Stimulated activated naive CD4-positive, alpha-beta T cell (primary cell): ENCODE measurements at regions not wholly inside any gene's neighbourhood (a gene's known extent, or its start where the extent isn't known, plus 50 kb on each side); places are given as distances from the start of the nearest gene placed in this dataset.
"Not testable (repeated sequence)": the region's sequence is repeated elsewhere in the genome, so short reads cannot be mapped to it uniquely, and the experiment has no call there.

ENCODE experiments used
- DNase-seq, 6 experiments: peaks; one replicate each; lab custom pipeline; 2025; lab: John Stamatoyannopoulos, UW

DNA sequence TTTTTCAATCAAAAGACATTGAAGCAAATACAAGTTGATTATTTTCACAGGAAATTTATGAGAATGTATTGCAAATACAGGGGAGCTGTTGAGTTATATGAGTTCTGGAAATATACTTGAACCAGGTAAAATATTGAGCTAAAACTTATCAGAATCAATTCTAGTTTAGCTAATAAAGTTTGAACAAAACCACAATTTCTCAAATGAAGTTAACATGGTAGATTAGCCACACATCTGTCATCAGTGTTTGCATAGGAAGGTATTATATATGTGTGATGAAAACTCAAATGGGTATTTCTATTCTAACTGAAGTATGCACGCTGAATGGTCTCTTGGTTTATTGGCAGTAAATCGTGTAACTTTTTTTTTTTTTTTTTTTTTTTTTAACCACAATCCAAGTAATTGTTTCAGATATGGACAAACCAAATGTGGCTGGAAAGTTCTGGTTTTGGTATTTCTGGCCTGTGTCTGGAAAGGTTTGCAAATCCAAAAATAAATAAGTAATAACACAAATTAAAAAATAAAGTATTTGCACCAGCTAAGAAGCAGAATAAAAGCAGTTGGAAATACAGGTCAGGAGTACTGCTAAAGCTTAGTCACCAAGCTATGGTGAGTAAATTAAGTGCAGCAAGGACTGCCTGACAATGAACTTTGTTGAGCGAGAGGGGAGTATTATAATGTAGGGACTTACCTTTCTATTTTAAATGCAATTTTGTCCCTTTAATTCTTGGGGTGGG, 479.1 kb upstream of the FANCL start:
- DNase-seq, result no peak

- no peak for DNase-seq
These were observed 474.2 kb upstream of the FANCL start for GRCh38 chr2:58715344-58715743.

- DNase-seq, result no peak
These were observed 473.1 kb upstream of the FANCL start for GRCh38 chr2:58714238-58714637.

DNA sequence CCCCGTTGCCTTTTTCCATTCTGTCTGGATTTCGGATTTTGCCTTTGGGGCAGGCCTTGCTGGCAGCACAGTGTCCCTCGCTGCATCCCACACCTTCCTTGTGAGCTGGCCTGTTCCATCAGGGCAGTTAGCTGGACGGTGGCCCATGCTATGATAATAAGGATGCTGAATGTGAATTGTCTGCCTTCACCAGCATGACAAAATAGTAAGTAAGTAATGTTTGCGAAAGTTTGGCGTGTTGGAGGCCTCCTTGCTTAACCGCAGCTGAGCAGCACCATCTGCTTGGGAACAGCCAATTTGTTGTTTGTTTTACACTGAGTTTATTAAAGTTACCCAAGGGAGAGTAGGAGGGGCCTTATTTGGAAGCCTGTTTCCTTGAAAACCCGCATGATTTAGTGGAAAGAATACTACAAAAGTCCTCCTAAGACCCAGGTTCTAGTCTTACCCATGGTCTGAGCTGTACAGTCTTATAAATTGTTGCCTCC, 469.7 kb upstream of the FANCL start:
- no peak for DNase-seq

- no peak for DNase-seq
These were observed 468.7 kb upstream of the FANCL start for GRCh38 chr2:58709687-58710354.

DNA sequence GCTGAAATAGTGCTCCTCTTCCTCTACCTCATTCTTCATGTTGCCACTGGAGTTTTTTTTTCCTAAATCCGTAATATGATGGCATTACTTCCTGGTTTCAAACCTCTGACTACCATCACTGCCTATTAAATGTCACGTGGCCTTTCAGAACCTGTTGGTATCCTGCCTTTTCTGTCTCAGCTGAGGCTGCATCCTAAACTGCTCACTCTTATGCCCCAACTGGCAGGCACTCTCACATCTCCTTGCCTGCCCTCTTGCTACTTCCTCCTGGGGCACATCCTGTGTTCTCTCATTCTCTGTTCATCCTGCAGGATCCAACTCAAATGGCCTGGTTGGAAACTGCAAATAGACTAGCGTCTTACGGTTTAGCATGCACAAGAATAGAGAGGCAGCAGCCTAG, 468.1 kb upstream of the FANCL start:
- DNase-seq, result no peak

DNA sequence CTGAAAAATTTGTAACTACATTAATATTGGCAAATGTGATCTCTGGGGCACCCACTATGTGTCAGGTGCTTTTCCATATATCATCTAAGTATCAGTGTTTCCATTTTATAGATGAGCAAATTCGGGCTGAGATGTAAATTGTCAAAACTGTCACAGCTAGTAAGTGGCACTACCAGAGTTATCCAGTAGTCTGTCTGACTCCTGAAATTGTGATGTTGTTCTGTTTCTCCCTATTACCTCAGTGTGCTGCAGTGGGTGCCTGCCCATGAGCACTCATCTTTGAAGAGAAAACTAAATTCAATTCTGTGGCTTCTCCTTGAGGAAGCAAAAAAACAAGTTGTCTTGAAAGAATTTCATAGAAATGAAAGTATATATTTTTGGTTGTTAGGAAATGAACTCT, 467.4 kb upstream of the FANCL start:
- DNase-seq, result no peak

GRCh38 chr2:58702302-58702885, 461.3 kb upstream of the FANCL start:
- DNase-seq, result no peak

GRCh38 chr2:58701688-58702301, 460.7 kb upstream of the FANCL start:
- no peak for DNase-seq

DNA sequence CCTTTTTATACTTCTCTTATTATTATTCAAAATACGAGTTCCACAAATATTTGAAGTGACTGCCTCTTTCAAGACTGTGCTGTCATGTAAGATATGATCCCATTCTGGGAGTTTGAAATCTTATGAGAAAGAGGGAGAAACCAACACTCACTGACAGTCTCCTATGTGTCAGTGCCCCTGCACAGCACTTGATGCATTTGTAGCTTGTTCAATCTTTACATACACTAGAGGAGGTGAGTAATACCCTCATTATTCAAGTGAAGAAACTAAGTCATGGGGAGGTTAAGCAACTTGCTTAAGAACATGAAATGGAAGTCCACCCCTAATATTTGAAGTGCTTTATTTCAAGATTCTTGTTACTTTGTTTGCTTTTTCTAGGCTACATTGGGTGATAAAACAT, 459.5 kb upstream of the FANCL start:
- no peak for DNase-seq

- no peak for DNase-seq
These were observed 458.3 kb upstream of the FANCL start for GRCh38 chr2:58699411-58699810.

DNA sequence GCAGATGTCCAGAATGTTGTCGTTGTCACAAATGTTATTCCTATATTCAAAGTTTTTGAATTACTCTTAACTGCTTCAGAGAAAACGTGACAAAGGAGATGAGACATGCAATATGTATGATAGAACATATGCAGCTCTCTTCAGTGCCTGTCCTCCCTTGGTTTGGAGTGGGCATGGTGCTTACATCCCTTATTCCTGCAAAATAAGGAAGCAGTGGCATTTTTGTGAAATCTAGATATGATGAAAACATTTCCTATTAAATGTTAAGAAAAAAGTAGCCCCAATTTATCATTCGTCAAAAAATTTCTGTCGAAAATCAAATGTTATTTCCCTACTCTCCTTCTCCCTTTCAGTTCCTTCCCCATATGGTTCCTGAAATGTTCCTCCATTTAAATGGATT, 457.5 kb upstream of the FANCL start:
- DNase-seq, result no peak

GRCh38 chr2:58694114-58694513, 453.0 kb upstream of the FANCL start:
- not testable (repeated sequence) for DNase-seq

DNA sequence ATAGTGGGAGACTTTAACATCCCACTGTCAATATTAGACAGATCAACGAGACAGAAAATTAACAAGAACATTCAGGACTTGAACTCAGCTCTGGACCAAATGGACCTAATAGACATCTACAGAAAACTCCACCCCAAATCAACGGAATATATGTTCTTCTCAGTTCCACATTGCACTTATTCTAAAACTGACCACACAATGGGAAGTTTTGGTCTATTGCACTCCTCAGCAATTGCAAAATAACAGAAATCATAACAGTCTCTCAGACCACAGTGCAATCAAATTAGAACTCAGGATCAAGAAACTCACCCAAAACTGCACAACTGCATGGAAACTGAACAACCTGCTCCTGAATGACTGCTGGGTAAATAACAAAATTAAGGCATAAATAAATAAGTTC, 449.9 kb upstream of the FANCL start:
- not testable (repeated sequence) for DNase-seq

GRCh38 chr2:58688813-58689212, 447.7 kb upstream of the FANCL start:
- DNase-seq, result no peak

DNA sequence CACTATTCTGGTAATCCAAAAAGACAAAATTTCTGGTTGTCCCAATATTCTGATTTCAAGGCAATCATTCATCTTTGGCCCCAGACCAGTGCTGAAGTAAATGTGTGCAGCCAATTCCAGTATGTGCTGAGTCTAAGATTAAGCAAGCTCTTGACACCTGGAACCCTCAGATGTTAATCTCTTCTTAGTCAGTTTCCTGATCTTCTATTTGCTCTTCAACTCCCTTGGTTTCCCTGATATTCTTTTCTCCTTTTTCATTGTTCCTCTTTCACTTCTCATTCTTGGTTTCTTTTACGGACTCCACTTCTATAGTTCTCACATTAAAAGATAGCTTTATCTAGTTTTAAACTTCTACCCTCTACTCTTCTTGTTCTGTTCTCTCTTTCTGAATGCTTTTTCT, 445.7 kb upstream of the FANCL start:
- DNase-seq, result no peak

GRCh38 chr2:58680755-58681310, 439.7 kb upstream of the FANCL start:
- no peak for DNase-seq

DNA sequence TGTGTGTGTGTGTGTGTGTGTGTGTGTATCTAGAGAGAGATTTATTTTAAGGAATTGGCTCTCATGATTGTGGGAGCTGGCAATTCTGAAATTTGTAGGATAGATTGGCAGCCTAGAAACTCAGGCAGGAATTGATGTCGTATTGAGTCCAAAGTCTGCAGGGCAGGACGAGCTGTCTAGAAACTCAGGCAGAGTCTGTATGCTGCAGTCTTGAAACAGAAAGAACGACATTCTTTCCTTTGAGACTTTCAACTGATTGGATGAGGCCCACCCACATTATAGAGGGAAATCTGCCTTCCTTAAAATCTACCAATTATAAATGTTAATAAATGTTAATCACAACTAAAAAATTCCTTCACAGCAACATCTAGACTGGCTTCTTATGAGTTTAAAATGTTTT, 436.6 kb upstream of the FANCL start:
- DNase-seq, result no peak

GRCh38 chr2:58671675-58672074, 430.6 kb upstream of the FANCL start:
- no peak for DNase-seq

DNA sequence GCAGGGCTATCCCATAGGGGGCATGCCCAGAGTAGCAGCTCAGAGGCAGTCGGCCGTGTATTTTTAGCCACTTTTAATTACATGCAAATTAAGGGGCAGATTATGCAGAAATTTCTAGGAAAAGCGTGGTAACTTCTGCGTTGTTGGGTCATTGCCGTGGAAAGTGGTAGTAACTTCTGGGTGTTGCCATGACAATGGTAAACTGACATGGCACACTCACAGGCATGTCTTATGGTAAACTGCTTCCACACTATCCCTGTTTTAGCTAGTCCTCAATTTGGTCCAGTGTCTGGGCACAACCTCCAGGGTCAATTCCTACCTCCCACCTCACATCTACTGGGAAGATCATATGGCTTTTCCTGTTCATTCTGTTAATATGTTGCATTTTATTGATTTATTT, 428.9 kb upstream of the FANCL start:
- DNase-seq, result no peak

GRCh38 chr2:58667137-58667774, 426.1 kb upstream of the FANCL start:
- DNase-seq, result no peak

DNA sequence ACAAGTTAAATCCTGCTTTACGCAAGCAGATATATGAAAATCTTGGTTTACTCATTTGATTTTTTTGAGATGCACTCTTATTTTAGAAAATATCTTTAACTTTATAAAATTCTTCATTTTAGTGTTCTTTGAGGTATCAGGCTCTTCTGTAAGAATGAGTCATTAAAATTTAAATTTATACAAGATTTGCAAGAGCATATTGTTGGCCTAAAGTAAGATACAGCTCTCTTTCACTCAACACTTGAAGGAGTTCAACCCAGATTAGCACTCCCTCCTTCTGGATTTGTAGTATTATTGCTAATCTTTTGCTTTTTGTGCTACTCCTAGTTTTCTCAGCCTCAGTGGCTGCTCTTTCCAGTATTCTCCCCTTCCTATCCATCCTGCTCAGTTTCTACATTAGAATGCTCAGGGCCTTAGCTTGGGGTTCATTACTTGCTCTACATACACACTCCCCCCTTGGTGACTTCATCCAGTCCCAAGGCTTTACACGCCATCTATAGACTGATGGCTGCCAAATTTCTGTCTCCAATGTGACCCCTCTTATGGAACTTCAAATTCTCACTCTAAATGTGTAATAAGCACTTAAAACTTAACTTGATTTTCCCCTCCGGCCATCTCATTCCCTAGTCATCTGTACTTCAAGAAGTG, 425.3 kb upstream of the FANCL start:
- DNase-seq, result no peak
